ENCODE measurements at regions not wholly inside any gene's neighbourhood (a gene's known extent, or its start where the extent isn't known, plus 50 kb on each side); places are given as distances from the start of the nearest gene placed in this dataset.
"Not testable (repeated sequence)": the region's sequence is repeated elsewhere in the genome, so short reads cannot be mapped to it uniquely, and the experiment has no call there.

GRCh38 chr7:106713452-106713851, 52.5 kb upstream of the CCDC71L start:
- DNase-seq (ENCODE audit: low read depth in 2 of 2), result not testable (repeated sequence)

- DNase-seq (ENCODE audit: low read depth in 2 of 2), result not testable (repeated sequence)
Measured at GRCh38 chr7:106714590-106715442, 53.9 kb upstream of the CCDC71L start.

DNA sequence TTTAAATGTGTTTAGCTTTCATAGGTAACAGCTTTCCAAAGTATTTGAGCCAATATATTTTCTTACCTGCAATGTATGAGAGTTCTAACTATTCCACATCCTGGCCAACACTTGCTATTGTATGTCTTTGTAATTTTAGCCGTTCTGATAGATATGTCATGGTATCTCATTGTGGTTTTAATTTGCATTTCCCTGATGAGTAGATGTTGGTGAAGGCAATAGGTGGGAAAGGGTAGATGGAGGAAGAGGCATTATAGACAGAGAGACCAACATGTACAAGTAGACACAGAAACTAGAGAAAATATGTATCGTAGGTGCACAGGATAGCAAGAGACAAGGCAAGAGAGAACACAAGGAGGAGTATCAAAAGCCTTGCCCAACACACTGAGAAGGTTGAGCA, 54.8 kb upstream of the CCDC71L start:
- DNase-seq (ENCODE audit: low read depth in 2 of 2), result no peak

DNA sequence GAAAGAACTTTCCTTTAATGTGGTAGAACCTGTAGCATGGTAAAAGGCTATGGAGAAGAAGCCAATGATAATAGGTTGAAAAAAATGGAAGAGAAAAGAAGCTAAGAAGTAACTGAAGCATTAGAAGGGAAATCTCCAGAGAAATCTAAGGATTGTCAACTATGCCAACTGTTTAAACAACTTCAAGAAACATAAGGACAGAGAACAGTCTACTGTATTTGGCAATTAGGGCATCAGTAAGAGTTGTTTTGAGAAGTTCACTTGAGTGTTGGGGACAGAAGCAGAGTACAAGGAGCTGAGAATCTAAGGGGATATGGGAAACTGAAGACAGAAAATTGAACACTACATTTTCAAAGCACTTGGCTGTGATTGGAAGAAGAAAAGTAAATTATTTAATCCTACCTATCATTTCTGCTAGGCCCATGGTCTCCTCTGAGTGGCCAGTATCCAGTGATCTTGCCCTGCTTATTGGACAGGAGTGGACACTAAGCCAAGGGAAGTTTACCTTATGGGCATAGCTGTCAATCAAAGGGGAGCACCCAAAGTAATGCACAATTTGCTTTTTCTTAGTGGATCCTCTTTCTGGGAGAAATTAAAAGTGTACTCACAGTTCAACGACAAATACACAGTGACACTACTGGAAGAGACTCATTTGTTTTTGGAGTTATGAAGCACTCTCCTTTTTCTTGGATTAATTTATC, 56.4 kb upstream of the CCDC71L start:
- DNase-seq (ENCODE audit: low read depth in 2 of 2), result no peak

GRCh38 chr7:106717955-106718871, 57.3 kb upstream of the CCDC71L start:
- DNase-seq (ENCODE audit: low read depth in 2 of 2), result peak; percentile 64 to 86

DNA sequence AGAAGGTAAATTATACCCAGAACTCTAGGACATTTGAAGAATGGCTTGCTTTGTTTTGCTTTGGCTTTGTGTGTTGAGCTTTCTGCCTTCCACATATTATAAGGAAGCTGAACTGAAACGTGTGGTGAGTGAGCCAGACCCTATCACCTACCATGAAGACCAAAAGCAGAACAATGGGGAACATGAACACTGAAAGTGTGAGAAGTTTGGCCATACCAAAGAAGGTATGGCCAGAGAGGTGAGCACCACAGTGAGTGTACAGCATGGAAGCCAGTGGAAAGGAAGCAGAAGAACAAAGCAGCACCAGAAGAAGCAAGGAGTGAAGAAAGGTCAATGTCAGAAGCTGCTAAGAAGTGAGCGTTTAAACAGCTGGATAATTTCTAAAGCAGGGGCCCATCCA, 59.7 kb upstream of the CCDC71L start:
- DNase-seq (ENCODE audit: low read depth in 2 of 2), result no peak

- no peak for DNase-seq (ENCODE audit: low read depth in 2 of 2)
Measured at GRCh38 chr7:106721816-106722785, 61.1 kb upstream of the CCDC71L start.

- DNase-seq (ENCODE audit: low read depth in 2 of 2), result no peak
Measured at GRCh38 chr7:106723398-106723797, 62.4 kb upstream of the CCDC71L start.

GRCh38 chr7:106729720-106730385, 68.9 kb upstream of the CCDC71L start:
- DNase-seq (ENCODE audit: low read depth in 2 of 2), result peak in 1 of 2 donors; percentile 3

- DNase-seq (ENCODE audit: low read depth in 2 of 2), result no peak
Measured at GRCh38 chr7:106731187-106731586, 70.2 kb upstream of the CCDC71L start.

- DNase-seq (ENCODE audit: low read depth in 2 of 2), result no peak
Measured at GRCh38 chr7:106731646-106732444, 70.9 kb upstream of the CCDC71L start.

DNA sequence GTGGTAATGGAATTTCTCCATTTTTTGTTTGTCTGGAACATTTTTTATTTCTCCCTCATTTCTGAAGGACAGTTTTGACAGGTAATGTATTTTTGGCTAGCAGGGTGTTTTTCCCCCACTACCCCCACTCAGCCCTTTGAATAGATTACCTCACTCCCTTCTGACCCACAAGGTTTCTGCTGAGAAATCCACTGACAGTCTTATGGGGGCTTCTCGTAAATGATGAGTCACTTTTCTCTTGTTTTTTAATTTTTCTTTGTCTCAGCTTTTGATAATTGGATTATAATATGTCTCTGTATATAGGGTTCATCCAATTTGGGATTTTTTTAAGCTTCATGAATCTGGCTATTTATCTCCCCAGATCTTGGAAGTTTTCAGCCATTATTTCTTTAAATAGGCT, 74.7 kb upstream of the CCDC71L start:
- DNase-seq (ENCODE audit: low read depth in 2 of 2), result no peak

DNA sequence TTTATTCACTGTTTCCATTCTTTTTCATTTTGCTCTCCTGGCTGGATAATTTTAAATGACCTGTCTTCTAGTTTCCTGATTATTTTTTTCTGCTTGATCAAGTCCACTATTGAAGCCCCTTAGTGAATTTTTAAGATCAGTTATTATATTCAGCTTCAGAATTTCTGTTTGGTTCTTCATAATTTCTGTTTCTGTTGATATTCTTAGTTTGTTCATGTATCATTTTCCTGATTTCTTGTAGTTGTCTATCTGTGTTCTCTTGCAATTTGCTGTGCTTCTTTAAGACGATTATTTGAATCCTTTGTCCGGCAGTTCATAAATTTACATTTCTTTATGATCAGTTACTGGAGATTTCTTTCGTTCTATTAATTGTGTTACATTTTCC, 75.2 kb upstream of the CCDC71L start:
- DNase-seq (ENCODE audit: low read depth in 2 of 2), result no peak

- DNase-seq (ENCODE audit: low read depth in 2 of 2), result peak; percentile 4 to 33
Measured at GRCh38 chr7:106736508-106737201, 75.7 kb upstream of the CCDC71L start.

GRCh38 chr7:106737202-106737562, 76.2 kb upstream of the CCDC71L start:
- no peak for DNase-seq (ENCODE audit: low read depth in 2 of 2)

DNA sequence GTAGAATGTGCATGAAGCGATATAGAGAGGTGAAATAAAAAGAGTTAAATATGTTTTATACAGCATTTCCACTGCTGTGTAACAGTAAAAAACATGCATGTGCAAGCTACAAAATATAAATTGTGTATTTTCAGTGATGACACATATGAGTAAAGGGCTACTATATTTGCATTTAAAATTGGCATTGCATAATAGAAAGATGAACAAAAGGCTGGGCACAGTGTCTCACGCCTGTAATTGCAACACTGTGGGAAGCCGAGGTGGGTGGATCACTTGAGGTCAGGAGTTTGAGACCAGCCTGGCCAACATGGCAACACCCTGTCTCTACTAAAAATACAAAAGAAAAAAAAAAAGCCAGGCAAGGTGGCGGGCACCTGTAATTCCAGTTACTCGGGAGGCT, 79.8 kb upstream of the CCDC71L start:
- no peak for DNase-seq (ENCODE audit: low read depth in 2 of 2)

DNA sequence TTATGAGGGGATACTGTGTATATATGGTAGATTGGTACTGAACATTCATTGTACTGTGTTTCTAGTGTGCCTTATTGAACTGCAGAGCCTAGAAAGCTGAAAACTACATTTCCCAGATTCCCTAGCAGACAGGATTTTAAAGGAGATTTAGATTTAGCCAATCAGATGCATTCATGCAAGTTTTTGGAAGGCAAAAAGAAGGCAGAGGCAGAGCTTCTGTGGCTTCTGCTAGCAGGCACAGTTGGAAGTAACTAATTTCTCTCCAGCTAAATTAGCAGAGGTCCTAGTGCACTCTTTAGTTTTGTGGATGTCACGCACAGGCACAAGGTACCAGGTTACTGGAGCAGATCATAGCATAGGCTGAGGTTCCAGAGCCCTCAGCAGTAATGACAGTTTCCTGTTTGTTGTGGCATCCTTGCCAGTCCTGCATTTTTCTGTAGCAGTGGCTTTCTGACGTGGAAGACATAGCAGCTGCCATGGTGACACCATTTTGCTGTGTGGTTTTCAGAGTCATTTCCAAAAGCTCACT, 83.7 kb upstream of the CCDC71L start:
- no peak for DNase-seq (ENCODE audit: low read depth in 2 of 2)

DNA sequence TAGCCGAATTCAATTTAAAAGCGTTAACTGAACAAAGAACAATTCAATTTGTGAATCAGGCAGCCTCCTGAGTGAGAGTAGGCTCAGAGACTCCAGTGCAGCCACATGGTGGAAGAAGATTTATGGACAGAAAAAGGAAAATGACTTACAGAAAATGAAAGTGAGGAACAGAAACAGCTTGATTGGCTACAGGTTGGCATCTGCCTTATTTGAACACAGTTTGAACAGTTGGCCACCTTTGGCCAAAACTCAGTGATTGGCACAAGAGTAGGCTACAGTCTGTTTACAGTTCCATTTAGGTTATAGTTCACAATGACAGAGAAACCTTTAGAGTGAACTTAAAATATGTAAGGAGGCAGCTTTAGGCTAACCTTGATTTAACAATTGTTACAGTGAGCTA, 86.3 kb upstream of the CCDC71L start:
- not testable (repeated sequence) for DNase-seq (ENCODE audit: low read depth in 2 of 2)

GRCh38 chr7:106747804-106748203, 86.8 kb upstream of the CCDC71L start:
- DNase-seq (ENCODE audit: low read depth in 2 of 2), result no peak
